Stimulated activated naive CD4-positive, alpha-beta T cell (primary cell): ENCODE measurements at regions not wholly inside any gene's neighbourhood (a gene's known extent, or its start where the extent isn't known, plus 50 kb on each side); places are given as distances from the start of the nearest gene placed in this dataset.

Experiments
- DNase-seq, 6 experiments: peaks; one replicate each; lab custom pipeline; 2025; lab: John Stamatoyannopoulos, UW

- DNase-seq = no peak
Measured at GRCh38 chr2:181836583-181836982, 54.9 kb upstream of the ITPRID2 start.

GRCh38 chr2:181837563-181837962 lies 54.0 kb upstream of the ITPRID2 start:
- DNase-seq = no peak

DNA sequence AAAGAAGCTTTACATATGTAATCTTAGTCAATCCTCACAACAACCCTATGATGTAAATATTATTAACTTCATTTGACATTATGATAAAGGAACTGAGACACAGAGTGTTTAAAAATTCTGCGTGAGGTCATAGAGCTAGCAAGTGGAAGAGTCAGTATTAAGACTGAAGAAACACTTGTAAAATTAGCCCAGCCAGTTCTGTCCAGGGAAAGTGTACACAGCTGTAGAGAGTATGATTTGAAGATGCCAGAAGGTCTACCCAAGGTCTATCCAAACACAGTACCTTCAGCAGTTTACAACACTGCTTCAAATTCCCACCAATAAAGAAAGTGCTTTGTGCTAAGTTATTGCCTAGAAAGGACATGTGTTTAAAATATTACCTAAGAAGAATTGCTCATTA lies 51.7 kb upstream of the ITPRID2 start:
- DNase-seq = no peak

DNA sequence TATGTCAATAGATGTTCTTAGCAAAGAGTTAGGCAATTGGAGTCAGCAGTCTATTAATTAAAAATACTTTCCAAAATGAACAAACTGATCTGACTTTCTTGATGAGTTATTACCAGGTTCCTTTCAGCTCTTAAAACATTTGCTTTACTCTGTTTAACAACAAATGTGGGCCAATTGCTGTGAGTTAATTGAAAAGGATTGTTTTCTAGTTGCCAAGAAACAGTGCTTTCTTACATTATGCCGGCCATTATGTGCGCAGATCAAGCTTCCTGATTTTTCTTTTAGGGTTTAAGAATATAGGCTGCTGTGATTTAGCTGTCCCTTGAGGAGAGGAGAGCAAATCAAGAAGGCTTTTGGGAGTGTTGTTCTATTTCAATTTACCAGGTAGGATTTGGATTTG lies 50.5 kb upstream of the ITPRID2 start:
- no peak for DNase-seq
